Hematopoietic multipotent progenitor cell treated with erythropoietin and hydrocortisone succinate and interleukin-3 and kit ligand, for 15 days (in vitro differentiated cells): ENCODE measurements at regions not wholly inside any gene's neighbourhood (a gene's known extent, or its start where the extent isn't known, plus 50 kb on each side); places are given as distances from the start of the nearest gene placed in this dataset.

Source experiments
- DNase-seq: peaks from one replicate; pipeline ENCODE4 v3.0.0-alpha.2; 2015; ENCODE audit warnings: low spot score

DNA sequence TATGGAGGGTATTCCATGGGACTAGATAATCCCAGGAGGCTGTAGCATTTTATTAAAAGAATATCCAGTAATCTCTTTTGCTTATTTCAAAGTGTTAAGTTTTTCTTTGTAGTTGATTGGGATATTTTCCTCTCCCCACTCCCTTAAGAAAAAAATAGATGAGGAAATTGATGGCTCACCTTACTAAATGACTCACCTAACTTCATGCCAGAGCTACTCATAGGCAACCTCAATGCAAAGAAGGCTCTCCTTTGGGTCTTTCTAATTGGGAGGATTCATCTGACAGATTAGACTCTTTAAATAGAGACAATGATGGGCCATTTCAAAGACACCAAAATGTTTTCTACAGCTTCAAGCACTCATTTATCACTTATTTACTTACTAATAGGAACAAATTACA is 528.5 kb upstream of the BTBD3 start:
- DNase-seq = no peak

DNA sequence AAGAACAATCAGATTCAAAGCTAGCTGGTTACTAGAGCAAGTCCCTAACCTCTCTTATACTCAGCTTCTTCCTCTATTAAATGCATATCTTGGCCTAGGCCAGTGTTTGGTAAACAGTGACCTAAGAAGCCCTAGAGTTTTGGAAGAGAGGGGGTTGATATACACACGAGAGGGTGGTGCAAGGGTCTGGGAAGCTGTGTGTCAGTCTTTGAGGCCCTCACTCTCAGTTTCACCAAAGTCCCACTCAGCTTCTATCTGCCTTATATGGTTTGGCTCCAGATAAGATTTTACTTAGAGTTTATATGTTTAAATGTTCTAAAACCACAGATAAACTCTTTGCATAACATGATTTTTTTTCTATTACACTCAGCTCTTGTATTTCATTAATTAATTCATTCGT is 526.1 kb upstream of the BTBD3 start:
- DNase-seq = no peak

DNA sequence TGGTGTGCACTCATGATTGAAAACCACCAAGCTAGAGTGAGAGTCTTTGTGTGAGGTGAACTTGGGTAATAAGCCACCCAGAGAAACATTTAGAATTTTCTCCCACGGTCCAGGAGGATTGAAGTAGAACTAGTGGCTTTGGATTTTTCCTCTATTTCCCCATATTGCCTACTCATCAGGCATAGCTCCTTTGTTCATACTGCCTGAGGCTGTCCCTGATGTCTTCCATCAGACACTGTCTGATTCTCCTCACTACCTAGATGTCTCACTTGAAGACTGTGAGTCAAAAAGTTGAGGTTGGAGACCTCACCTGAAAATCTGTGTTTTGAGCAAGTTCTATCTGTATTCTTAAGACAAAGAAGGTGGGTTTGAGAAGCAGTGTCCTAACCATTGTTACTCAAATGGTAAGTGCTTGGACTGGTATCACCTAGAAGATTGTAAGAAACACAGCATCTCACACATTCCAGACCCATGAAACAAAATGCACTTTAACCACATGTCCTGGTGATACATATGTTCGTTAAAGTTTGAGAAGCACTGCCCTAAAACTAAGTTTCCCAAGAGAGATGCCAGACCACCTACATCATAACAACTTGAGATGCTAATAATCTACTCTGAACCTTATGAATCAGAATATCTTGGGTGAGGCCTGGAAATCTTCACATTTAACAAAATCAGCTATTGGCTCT is 523.4 kb upstream of the BTBD3 start:
- no peak for DNase-seq

DNA sequence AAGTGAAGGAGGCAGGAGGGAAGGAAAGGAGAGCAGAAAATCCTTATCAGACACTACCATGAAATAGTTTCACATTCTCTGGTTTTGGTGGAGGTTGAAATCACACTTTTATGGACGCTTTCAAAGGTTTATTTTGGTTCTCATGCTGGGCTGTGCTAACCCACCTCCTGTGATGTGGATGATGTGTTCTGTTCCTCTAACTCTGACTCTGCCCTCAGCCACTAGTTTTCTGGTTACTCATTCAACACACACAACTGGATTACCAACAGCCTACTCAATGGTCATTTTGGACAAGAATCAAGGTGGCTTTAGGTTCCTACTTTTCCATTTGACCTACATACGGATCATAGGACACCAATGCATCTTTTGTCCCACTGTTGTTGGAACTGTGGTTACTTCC is 522.1 kb upstream of the BTBD3 start:
- DNase-seq = no peak

DNA sequence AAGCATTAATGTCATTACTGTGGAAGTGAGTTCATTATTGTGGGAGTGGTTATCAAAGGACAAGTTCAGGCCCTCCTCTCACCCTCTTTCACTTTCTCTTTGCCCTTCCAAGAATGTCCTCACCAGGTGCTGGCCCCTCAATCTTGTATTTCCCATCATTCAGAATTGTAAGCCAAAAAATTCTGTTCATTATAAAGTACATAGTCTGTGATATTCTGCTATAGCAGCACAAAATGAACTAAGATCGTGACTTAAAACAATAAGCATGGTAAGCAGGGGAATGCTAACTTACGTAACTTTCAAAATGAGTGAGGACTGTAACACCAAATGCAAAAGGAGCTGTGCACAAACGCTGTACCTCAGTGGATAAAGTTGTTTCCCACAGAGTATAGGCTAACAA is 515.7 kb upstream of the BTBD3 start:
- DNase-seq = no peak

DNA sequence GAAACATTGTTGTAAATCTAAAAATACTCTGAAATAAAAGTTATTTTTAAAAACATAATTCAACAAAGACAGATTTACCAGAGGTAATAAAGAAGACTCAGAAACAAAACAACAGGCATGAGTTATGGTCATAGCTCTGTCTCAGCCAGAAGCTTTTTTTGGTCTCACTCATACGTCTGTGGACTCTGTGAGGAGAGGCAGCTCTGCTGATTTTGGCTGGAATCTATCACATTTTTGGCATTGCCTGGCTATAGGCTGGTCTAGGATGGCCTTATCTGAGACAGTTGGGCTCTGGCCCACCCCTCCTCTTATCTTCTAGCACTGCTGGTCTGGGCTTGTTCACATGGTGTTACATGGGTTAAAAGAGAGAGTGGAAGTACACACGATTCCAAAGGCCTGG is 514.0 kb upstream of the BTBD3 start:
- peak; percentile 12 for DNase-seq

DNA sequence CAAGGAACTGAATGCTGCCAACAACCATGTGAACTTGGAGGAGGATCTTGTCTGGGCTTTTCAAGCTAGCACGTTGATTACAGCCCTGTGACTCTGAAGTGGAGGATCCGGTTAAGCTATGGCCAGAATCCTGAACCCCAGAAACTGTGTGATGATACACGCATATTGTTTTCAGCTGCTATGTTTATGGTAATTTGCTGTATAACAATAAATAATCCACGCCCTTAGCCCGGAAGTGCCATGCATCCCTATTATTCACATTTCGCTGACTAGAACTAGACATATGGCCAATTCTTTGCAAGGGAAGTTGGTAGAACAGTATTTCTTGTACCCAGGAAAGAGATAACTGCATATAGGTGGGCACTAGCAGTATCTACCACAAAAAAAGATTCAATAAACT is 510.8 kb upstream of the BTBD3 start:
- no peak for DNase-seq

DNA sequence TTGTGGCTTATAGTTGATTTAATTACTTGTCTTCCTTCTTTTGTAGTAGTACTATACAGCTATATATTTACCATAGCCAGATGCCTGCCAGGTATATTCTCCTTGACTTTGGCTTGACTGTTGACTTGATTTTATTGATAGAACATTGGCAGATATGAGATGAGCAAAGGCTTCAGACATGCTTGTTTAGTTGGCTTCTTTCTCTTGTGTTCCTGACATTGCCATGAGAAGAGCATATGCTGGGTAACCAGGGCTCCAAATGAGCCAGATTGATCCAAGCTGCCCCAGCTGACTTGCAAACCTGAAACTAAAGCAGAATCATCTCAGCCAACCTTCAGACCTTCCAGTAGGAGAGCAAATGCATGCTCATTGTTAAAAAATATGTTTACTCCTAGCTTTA is 508.1 kb upstream of the BTBD3 start:
- DNase-seq = no peak

DNA sequence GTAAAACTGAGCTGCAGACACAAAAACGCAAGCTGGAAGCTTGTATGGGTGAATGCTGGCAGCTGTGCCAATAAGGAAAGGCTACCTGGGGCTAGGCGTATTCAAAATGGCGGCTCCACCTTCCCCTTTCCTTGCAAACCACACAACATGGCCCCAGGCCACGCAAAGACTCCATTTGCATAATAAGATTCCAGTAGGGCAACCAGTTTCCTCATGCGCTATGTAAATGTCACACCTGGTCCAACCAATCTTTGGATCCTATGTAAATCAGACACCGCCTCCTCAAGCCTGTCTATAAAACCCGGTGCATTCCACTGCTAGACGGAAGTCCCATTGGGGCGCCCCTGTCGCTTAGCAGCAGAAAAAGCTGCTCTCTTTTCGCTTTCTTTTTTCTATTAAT is 505.9 kb upstream of the BTBD3 start:
- DNase-seq = no peak

DNA sequence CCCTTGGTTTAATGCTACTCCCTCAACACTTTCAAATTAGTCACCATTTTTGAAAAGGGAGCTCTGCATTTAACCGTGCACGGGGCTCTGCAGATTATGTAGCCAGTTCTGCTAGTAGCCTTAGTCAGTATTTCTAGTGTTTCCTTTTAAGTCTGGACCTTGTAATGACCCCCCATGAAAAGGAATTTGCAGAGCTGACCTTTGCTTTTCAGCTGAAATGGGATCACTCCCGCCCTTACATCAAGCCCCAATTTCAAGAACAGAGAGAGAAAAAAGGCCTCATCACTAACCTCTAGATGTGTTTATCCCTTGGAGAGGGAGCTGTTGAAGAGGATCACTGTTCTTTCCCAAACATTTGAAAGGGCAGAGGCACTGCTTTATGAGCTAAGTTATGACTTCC is 490.7 kb upstream of the BTBD3 start:
- no peak for DNase-seq

DNA sequence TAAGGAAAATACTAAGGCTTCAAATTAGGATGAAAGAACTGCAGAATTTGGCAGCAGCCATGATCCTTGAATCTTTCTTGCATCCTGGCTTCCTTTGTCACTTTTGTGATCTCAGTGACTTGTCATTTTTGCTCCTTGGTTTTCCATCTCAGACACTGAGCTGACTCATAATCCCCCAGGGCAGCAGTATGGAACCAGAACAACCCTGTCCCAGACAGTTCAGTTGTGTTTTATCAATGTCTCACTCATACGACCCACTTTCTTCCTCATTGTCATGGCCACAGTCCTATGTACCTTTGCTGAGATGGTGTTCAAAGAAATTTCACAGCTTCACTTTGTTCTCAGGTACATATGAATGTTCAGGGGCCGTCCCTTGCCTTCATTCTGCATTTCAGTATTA is 488.5 kb upstream of the BTBD3 start:
- DNase-seq = no peak

DNA sequence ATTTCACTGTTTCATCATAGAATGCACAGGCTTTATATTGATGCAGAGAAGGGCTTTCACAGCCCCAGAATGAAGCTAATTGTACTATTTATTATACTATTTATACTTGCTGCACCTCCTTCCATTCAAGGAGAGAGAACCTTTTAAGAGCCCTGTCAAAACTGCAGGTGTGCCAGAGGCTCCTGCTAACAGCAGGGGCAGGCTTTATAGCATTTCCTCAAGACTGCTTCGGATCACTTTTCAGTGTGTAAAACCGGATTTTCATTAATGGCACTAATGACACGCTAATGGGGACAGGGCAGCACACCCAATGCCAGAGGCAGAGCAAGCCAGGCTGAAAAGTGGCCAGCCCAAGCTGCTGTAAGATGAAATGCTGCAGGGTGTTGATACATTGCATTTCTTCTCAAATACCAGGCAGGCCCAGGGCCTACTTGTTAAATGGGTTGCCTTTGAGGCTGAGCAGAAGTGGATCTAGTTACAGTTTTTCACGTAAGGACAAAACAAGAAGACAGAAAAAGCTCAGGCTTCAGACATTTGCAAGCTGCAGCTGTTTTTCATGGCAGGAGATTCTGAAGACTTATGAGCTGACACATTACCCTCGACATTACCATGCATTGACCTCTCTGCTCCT is 487.7 kb upstream of the BTBD3 start:
- DNase-seq = no peak

DNA sequence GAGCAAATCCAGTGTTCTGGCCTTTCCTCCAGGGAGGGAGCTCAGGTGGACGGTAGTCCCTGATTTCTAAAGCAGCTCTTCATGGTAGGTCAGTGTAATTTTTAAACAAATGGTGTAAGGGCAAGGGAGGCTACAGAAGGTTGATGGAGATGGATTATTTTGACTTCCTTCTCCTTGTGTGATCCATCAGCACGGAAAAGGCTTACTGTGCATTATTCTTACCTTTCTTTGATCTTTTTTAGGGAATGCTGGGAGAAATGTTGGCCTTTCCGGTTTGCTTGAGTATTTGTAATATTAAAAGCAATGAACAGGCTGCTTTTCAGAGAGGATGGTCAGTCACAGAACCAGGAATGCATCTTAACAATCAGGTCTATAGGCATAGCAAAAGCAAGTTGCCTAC is 487.0 kb upstream of the BTBD3 start:
- DNase-seq = no peak

DNA sequence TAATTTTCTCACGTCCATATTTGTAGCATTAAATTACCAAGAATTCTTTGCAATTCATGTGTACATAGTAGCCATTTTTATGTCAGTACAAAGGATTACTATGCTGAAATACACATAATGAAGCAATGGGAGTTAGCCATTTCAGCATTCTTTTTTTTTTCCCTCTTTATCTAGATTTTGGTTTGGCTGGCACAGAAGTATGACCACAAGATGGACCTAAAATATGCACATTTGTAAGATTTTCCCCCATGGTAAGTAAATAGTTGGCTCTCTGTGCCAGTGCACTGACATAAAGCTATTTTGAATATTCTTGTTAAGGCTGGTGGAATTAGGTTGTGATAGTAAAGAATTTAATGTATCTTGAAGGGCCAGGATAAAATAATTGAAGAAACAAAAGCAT is 486.1 kb upstream of the BTBD3 start:
- DNase-seq = no peak

DNA sequence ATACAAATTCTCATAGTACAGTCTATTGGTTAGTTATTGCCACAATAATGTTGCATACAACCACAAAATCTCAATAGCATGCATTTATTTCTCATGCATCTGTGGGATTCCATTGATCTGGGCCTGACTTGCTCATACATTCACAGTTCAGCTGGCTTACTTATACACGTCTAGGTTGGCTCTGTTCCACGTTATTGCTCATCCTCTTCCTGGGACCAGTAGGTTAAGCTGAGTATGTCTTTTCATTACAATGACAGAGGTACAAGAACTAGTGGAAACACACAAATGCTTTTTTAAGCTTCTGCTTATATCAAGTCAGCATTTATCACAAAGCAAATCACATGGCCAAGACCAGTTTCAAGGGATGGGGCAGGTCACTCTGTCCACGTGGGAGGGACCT is 485.3 kb upstream of the BTBD3 start:
- DNase-seq = no peak

DNA sequence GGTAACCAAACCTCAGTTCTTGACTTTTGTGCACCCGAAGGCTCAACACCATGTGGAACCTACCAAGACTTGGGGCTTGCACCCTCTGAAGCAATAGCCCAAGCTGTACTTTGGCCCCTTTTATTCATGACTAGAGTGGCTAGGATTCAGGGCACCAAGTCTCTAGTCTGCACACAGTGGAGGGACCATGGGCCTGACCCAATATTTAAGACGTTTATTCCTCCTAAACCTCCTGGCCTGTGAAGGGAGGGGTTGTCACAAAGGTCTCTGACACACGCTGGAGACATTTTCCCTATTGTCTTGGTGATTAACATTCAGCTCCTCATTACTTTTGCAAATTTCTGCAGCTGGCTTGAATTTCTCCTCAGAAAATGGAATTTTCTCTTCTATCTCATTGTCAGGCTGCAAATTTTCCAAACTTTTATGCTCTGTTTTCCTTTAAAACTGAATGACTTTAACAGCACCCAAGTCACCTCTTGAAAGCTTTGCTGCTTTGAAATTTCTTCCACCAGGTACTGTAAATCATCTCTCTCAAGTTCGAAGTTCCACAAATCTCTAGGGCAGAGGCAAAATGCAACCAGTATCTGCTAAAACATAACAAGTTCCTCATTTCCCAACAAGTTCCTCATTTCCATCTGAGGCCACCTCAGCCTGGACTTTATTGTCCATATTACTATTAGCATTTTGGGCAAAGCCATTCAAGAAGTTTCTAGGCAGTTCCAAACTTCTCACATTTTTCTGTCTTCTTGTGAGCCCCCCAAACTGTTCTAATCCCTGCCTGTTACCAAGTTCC is 481.4 kb upstream of the BTBD3 start:
- DNase-seq = no peak

DNA sequence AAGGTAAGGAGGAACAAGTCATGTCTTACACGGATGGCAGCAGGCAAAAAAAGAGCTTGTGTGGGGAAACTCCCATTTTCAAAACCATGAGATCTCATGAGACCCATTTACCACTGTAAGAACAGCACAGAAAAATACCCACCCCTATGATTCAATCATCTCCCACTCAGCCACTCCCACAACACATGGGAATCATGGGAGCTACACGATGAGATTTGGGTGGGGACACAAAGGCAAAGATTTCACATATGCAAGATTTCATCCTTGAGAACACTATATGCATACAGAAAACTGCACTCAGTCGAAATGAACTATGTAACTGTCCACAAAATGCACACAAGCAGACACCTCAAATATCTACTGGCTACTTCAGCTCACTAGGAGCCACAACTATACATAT is 480.6 kb upstream of the BTBD3 start:
- DNase-seq = no peak

DNA sequence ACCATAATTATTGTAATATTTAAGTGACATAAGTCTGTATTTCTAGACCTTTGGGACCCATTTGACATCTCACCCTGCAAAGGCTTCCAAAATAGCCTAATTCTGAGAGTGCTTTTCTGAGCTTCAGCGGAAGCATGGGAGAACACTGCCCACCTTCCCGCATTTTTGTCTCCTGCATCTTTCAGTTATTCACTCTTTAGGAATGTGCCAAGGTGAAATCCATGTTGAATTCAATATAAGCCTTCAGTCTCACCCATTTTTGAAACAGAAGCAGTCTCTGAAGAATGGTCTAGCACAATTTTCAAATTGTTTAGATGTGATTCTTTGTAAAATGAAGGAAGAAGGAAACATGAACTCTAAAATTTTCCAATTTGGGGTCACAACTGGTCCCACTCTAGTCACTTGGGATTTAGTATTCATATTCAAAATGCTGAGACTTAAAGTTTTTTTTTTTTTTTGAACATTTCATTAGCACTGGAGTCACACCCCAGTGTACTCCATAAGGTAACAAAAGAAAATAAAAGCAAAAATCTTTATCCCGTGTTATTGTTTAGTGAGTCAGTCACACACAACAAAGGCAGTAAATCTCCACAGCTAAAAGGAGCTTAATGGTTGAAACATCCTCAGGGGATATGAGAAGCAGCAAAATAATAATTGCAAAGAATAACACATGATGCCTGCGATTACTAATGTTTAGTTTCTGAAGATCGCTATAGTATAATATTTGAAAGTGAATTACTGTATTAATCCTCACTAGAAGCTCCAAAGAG is 479.9 kb upstream of the BTBD3 start:
- DNase-seq = no peak

DNA sequence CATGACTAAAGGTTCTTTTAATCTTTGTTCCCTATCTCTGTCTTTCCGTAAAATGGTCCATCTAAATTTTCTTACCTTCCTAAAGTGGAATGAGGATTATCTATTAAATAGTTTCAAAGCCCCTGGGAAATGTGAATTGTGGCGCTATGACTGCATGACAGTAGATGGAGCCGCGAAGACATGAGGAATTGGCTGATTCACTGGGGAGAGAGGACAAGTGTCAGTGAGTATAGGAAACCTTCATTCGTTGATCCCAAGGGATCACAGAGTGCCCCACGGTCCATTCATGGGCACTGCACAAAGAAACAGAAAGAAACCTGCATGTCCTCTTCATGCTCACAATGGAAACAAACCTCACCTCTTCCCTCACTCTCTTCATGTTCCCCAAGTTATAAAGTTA is 479.3 kb upstream of the BTBD3 start:
- DNase-seq = no peak

DNA sequence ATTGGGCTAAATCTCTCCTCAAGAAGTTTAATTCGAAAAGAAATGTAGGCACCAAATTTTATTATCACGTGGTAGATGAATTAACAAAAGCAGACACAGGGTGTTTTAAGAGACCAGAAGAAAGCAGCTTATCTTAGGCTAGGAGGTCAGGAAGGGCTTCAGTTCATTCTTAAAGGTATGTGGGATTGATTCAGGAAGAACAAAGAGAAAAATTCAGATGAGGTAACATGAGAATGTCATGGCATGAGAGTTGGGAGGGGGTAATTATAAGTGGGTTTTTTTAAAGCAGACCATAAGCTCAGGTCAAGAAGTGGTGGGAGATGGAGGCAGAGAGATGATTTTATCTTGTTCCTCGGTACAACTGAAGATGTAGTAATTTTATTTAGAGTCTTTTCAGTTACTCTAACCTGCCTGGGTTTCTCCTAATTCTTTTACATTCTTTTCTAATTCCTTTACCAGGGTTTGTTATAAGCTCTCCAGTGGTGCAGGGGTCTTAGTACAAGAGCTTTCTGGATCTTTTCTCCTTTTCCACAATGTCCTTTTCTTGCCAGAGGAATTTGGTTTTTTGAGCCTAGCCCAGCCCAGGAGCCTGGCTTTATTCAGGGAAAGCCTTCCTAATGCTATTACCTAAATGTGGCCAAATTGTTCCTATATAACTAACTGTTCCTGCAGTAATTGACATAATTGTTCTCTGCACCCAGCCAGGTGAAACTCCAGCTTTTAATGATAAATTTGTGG is 474.1 kb upstream of the BTBD3 start:
- DNase-seq = no peak

DNA sequence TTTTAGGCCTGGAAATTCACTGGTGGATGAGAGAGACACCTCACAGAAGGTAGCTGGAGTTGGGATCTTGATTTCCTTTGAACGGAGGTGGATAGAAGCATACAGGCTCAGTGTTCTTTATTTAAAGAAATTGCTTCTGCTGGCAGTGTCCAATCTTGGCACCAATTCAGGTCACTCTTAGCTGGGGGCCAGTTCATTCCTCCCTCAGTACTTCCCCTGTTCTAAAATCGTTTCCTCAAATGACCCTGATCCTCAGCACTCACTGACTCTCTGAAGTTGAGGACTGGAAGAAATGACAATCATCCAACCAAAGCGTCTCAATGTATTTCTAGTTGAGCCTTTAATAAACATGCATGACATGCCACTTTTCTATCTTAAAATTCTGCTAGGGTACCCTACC is 472.5 kb upstream of the BTBD3 start:
- no peak for DNase-seq

DNA sequence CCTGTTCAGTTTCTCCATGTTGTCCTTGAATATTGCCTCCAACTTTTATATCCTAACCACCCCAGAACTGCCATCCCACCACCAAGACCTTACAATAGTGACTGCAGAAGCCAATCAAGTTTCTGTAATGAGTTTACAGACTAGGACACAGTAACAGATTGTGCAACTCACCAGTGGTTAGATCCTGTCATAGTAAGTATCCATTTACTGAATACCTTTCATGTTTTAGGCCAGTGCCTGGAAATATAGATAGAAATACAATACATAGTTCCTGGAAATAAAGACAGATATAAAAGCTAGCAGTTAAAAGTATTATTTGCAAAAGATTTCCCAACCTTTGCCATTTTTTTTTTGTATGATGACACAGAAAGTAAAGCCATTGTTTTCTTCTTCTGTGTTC is 471.8 kb upstream of the BTBD3 start:
- DNase-seq = no peak
